ENCODE measurements at regions not wholly inside any gene's neighbourhood (a gene's known extent, or its start where the extent isn't known, plus 50 kb on each side); places are given as distances from the start of the nearest gene placed in this dataset.
"Not testable (repeated sequence)": the region's sequence is repeated elsewhere in the genome, so short reads cannot be mapped to it uniquely, and the experiment has no call there.

- DNase-seq (ENCODE audit: low read depth): no peak
- TF ChIP-seq MYC (IDR thresholded peaks at IDR 0.05; ENCODE audit: low read depth, low read length) (no peak), CTCF (IDR thresholded peaks at IDR 0.05; ENCODE audit: low read depth, low read length) (no peak), POLR2A (IDR thresholded peaks at IDR 0.05; ENCODE audit: extremely low read depth, insufficient read length) (no peak)
- TF ChIP-seq, protein P1, sequence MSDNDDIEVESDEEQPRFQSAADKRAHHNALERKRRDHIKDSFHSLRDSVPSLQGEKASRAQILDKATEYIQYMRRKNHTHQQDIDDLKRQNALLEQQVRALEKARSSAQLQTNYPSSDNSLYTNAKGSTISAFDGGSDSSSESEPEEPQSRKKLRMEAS (IDR thresholded peaks at IDR 0.05; ENCODE audit: low read depth, low read length): no peak
- H3K4me3 ChIP-seq (ENCODE audit: low read depth, low read length): no peak overlapping the region
Observed at GRCh38 chr12:69170293-69170692, 69.1 kb upstream of the CPSF6 start.

DNA sequence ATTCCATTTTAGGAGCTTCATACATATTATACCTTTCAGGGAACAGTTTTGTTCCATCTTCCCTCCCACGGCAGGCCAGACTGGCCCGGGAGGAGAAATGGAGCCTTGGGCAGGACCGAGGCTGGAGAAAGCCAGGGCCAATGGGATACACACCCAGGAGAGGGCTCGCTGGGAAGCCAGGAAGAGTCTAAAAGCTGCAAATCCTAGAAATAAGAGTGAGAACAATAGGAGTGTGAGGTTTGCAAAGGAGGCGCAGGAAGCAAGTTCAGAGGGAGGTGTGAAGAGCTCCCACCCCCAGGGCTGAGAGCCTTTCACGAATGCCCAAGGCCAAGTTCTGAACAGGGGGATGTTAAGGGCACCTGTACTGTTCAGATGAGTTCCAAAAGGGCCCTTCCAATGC lies 67.5 kb upstream of the CPSF6 start:
- no peak for DNase-seq (ENCODE audit: low read depth)
- H3K4me3 ChIP-seq (ENCODE audit: low read depth, low read length): no peak overlapping the region
- TF ChIP-seq CTCF (IDR thresholded peaks at IDR 0.05; ENCODE audit: low read depth, low read length): no peak
- no peak for TF ChIP-seq POLR2A (IDR thresholded peaks at IDR 0.05; ENCODE audit: extremely low read depth, insufficient read length)
- TF ChIP-seq, protein P1 (IDR thresholded peaks at IDR 0.05; ENCODE audit: low read depth, low read length): no peak
- TF ChIP-seq MYC (IDR thresholded peaks at IDR 0.05; ENCODE audit: low read depth, low read length): no peak

GRCh38 chr12:69172491-69172890 lies 66.9 kb upstream of the CPSF6 start:
- no peak for DNase-seq (ENCODE audit: low read depth)
- no peak overlapping the region for H3K4me3 ChIP-seq (ENCODE audit: low read depth, low read length)
- TF ChIP-seq CTCF (IDR thresholded peaks at IDR 0.05; ENCODE audit: low read depth, low read length) (no peak), MYC (IDR thresholded peaks at IDR 0.05; ENCODE audit: low read depth, low read length) (no peak), POLR2A (IDR thresholded peaks at IDR 0.05; ENCODE audit: extremely low read depth, insufficient read length) (no peak)
- TF ChIP-seq, protein P1 (IDR thresholded peaks at IDR 0.05; ENCODE audit: low read depth, low read length): no peak

DNA sequence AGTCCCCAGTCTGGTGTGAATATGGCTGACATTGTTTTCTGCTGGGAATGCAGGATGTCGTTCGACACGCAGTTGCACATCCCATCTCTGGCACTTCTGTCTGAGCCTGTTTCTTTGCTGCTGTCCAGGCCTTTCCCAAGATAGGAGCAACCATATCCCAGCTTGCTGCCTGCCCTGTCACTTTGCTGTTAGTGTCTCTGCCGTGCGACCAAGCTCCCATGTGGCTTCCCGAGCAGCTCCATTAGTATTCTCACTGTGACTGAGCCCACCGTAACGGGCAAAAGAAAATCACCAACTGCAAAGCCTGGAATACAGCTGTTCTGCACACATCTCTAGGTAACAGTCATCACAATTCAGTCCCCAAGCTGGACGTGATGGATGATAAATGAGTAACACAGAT lies 66.0 kb upstream of the CPSF6 start:
- TF ChIP-seq, protein P1 (IDR thresholded peaks at IDR 0.05; ENCODE audit: low read depth, low read length): no peak
- TF ChIP-seq MYC (IDR thresholded peaks at IDR 0.05; ENCODE audit: low read depth, low read length) (no peak), POLR2A (IDR thresholded peaks at IDR 0.05; ENCODE audit: extremely low read depth, insufficient read length) (no peak), CTCF (IDR thresholded peaks at IDR 0.05; ENCODE audit: low read depth, low read length) (no peak)
- H3K4me3 ChIP-seq (ENCODE audit: low read depth, low read length): no peak overlapping the region
- DNase-seq (ENCODE audit: low read depth): no peak

DNA sequence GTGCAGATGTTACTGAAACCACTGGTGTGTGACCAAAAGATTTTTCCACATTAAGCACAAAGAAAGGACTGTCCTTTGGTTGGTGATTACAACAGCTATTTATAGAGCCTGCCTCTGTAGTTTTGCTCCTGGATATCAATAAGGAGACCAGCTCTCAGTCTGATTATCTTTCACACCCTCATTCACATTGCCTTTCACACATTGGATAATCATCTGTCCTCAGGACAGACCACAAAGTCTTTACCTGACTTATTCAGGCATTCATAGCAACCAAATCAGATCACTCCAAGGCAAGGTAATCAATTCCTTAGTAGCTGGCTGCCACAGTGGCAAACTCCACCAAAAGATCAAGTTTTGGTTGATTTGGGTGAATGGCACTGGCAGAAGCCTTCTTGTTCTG lies 59.6 kb upstream of the CPSF6 start:
- DNase-seq (ENCODE audit: low read depth): no peak
- TF ChIP-seq, protein P1 (IDR thresholded peaks at IDR 0.05; ENCODE audit: low read depth, low read length): no peak
- TF ChIP-seq MYC (IDR thresholded peaks at IDR 0.05; ENCODE audit: low read depth, low read length) (no peak), POLR2A (IDR thresholded peaks at IDR 0.05; ENCODE audit: extremely low read depth, insufficient read length) (no peak), CTCF (IDR thresholded peaks at IDR 0.05; ENCODE audit: low read depth, low read length) (no peak)
- no peak overlapping the region for H3K4me3 ChIP-seq (ENCODE audit: low read depth, low read length)

GRCh38 chr12:69187572-69187971 lies 51.8 kb upstream of the CPSF6 start:
- not testable (repeated sequence) for DNase-seq (ENCODE audit: low read depth); H3K4me3 ChIP-seq (ENCODE audit: low read depth, low read length)
